Neutrophil (primary cell): ENCODE measurements at regions not wholly inside any gene's neighbourhood (a gene's known extent, or its start where the extent isn't known, plus 50 kb on each side); places are given as distances from the start of the nearest gene placed in this dataset.

Source experiments
- H3K27ac ChIP-seq: fragments of 200-600 bp; sonication (generic); 2 replicates; pipeline ENCODE4 v1.5.1; 2016; ENCODE audit warnings: mild to moderate bottlenecking, moderate library complexity
- H3K27me3 ChIP-seq: fragments of 200-600 bp; sonication (generic); 2 replicates; pipeline ENCODE4 v1.6.0; 2016; ENCODE audit warnings: mild to moderate bottlenecking
- H3K36me3 ChIP-seq: fragments of 200-600 bp; sonication (generic); 2 replicates; pipeline ENCODE4 v1.5.1; 2017
- H3K4me1 ChIP-seq, 2 experiments: fragments of 200-600 bp in 1 of 2; sonication (generic) in 1 of 2; 1 replicate in 1 of 2; 2 replicates in 1 of 2; pipeline versions ENCODE4 v1.5.1 to v1.6.1; 2013 to 2016; ENCODE audit warnings: low read depth in 1 of 2, low read length in 1 of 2, mild to moderate bottlenecking in 1 of 2, moderate library complexity in 1 of 2; ENCODE audit not compliant: control insufficient read depth in 1 of 2, insufficient read depth in 1 of 2
- H3K4me3 ChIP-seq, 2 experiments: fragments of 200-600 bp in 1 of 2; sonication (generic) in 1 of 2; 1 replicate in 1 of 2; 2 replicates in 1 of 2; pipeline ENCODE4 v1.5.1; 2013 to 2016; ENCODE audit warnings: low read depth in 1 of 2, low read length in 1 of 2, mild to moderate bottlenecking in 1 of 2, moderate library complexity in 1 of 2
- H3K9me3 ChIP-seq: fragments of 200-600 bp; sonication (generic); 2 replicates; pipeline ENCODE4 v1.5.1; 2016
- TF ChIP-seq, protein P1 (sequence below): fragments of 200-600 bp; sonication (generic); IDR thresholded peaks from 2 replicates; pipeline ENCODE4 v1.5.1; 2016; ENCODE audit warnings: antibody characterized with exemption

DNA sequence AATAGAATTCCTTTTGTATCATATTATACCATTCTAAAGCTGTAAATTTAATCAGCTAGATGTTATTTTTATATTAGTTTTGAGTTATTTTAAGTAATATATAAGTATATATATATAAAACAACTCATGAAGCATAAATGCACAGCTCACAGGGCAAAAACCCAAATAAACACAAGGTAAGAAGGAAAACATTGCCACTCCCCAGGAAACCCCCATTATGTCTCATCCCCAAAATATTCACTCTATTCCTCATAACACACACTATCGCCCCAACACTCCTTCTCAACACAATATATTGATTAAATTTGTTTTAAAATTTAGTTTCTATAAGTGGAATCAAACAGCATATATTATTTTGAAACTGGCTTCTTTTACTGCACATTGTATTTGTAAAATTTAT, 98.6 kb upstream of the FAM83B start:
- H3K4me1 ChIP-seq, result no peaks in the 10 kb centered on the region
- no peaks in the 10 kb centered on the region for H3K9me3 ChIP-seq
- H3K27ac ChIP-seq, result no peak overlapping the region
- no peaks in the 10 kb centered on the region for H3K27me3 ChIP-seq
- TF ChIP-seq, protein P1, sequence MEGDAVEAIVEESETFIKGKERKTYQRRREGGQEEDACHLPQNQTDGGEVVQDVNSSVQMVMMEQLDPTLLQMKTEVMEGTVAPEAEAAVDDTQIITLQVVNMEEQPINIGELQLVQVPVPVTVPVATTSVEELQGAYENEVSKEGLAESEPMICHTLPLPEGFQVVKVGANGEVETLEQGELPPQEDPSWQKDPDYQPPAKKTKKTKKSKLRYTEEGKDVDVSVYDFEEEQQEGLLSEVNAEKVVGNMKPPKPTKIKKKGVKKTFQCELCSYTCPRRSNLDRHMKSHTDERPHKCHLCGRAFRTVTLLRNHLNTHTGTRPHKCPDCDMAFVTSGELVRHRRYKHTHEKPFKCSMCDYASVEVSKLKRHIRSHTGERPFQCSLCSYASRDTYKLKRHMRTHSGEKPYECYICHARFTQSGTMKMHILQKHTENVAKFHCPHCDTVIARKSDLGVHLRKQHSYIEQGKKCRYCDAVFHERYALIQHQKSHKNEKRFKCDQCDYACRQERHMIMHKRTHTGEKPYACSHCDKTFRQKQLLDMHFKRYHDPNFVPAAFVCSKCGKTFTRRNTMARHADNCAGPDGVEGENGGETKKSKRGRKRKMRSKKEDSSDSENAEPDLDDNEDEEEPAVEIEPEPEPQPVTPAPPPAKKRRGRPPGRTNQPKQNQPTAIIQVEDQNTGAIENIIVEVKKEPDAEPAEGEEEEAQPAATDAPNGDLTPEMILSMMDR, result no peak
- no peak overlapping the region for H3K4me3 ChIP-seq
- H3K36me3 ChIP-seq, result no peaks in the 10 kb centered on the region

DNA sequence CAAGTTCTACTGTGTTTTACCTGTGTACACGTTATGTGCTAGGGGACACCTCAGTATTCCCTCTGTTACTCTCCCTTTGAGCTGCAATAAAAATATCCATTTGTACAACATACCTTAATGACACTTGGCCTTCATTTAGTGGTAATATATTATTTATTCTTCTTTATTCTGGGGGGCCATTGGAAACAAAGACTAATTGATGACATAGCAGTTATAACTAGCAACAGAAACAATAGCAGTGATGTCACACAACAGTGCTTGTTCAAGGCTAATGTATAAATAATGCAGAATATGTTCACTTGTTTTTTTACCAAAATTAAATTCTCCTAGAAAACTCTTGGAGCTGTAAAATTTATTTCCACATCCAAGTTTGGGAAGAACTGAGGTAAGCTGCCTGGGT, 92.2 kb upstream of the FAM83B start:
- Histone ChIP-seq H3K36me3 (no peaks in the 10 kb centered on the region), H3K27me3 (no peaks in the 10 kb centered on the region), H3K27ac (no peak overlapping the region), H3K4me3 (no peak overlapping the region), H3K4me1 (no peaks in the 10 kb centered on the region), H3K9me3 (no peaks in the 10 kb centered on the region)
- TF ChIP-seq, protein P1, result no peak

DNA sequence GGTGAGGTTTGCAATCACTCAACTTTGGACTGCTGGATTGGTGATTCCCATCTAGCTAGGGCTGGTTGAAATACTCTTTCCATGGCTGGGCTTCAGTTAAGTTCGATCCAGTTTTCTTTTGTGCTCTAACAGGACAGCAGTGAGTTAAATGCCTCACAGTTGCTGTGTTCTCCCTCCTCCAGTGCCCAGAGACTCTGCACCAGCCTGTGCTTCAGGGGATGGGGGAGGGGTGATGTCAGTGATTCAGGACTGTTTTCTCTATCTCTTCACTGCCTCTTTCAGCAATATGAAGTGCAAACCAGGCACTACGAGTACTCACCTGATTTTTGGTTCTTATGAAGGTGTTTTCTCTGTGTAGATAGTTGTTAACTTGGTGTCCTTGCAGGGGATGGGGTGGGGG, 88.2 kb upstream of the FAM83B start:
- TF ChIP-seq, protein P1, result no peak
- no peaks in the 10 kb centered on the region for H3K27me3 ChIP-seq
- H3K4me1 ChIP-seq, result no peaks in the 10 kb centered on the region
- no peaks in the 10 kb centered on the region for H3K36me3 ChIP-seq
- no peak overlapping the region for H3K4me3 ChIP-seq
- no peaks in the 10 kb centered on the region for H3K9me3 ChIP-seq
- H3K27ac ChIP-seq, result no peak overlapping the region

- Histone ChIP-seq H3K9me3 (no peaks in the 10 kb centered on the region), H3K4me1 (no peaks in the 10 kb centered on the region), H3K4me3 (no peak overlapping the region), H3K36me3 (no peaks in the 10 kb centered on the region), H3K27ac (no peak overlapping the region), H3K27me3 (no peaks in the 10 kb centered on the region)
- TF ChIP-seq, protein P1, result no peak
Measured at GRCh38 chr6:54768494-54768893, 78.1 kb upstream of the FAM83B start.

- Histone ChIP-seq H3K9me3 (no peaks in the 10 kb centered on the region), H3K36me3 (no peaks in the 10 kb centered on the region), H3K27ac (no peak overlapping the region), H3K27me3 (no peaks in the 10 kb centered on the region), H3K4me1 (no peaks in the 10 kb centered on the region), H3K4me3 (no peak overlapping the region)
- TF ChIP-seq, protein P1, result no peak
Measured at GRCh38 chr6:54770328-54770727, 76.2 kb upstream of the FAM83B start.

DNA sequence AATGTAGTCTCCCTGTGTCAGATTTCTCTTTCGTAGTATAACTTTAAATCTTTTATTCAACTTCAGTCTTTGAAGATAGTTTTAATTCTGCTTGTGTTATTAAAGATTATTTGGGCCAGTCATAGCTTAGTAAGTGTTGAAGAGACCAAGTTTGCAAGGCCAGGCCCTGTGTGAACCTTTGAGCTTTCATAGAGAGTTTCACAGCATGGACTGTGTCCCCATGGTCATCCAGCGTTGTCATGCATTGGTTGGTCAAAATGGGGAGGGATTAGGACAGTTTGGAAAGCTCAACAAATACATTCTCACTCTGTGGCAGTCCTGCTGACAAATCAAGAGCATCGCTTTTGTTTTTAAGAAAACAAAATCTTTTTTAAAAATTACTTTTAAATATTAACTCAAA, 74.6 kb upstream of the FAM83B start:
- Histone ChIP-seq H3K4me1 (no peaks in the 10 kb centered on the region), H3K36me3 (no peaks in the 10 kb centered on the region), H3K9me3 (no peaks in the 10 kb centered on the region), H3K27me3 (no peaks in the 10 kb centered on the region), H3K27ac (no peak overlapping the region), H3K4me3 (no peak overlapping the region)
- TF ChIP-seq, protein P1, result no peak
